NCI-H1436 (cell line): ENCODE measurements at regions not wholly inside any gene's neighbourhood (a gene's known extent, or its start where the extent isn't known, plus 50 kb on each side); places are given as distances from the start of the nearest gene placed in this dataset.

Experiments
- DNase-seq: peaks from one replicate; lab custom pipeline; 2025; lab: John Stamatoyannopoulos, UW

GRCh38 chr6:14664112-14664601, 546.6 kb downstream of the CD83 start:
- DNase-seq = no peak

- DNase-seq = peak; percentile 22
These were observed 547.2 kb downstream of the CD83 start for GRCh38 chr6:14664621-14665315.

GRCh38 chr6:14665827-14666724, 548.5 kb downstream of the CD83 start:
- DNase-seq = no peak

GRCh38 chr6:14670806-14671205, 553.2 kb downstream of the CD83 start:
- no peak for DNase-seq

- no peak for DNase-seq
These were observed 553.7 kb downstream of the CD83 start for GRCh38 chr6:14671261-14671681.

GRCh38 chr6:14671937-14672336, 554.4 kb downstream of the CD83 start:
- no peak for DNase-seq

- no peak for DNase-seq
These were observed 555.6 kb downstream of the CD83 start for GRCh38 chr6:14673201-14673600.

- no peak for DNase-seq
These were observed 556.9 kb downstream of the CD83 start for GRCh38 chr6:14674458-14674857.

GRCh38 chr6:14674867-14675648, 557.5 kb downstream of the CD83 start:
- DNase-seq = no peak

- no peak for DNase-seq
These were observed 558.5 kb downstream of the CD83 start for GRCh38 chr6:14676064-14676463.

- no peak for DNase-seq
These were observed 559.6 kb downstream of the CD83 start for GRCh38 chr6:14676977-14677781.

- no peak for DNase-seq
These were observed 564.0 kb upstream of the JARID2 start for GRCh38 chr6:14681699-14682487.

- no peak for DNase-seq
These were observed 563.1 kb upstream of the JARID2 start for GRCh38 chr6:14682812-14683211.

- DNase-seq = no peak
These were observed 556.2 kb upstream of the JARID2 start for GRCh38 chr6:14689639-14690038.

- no peak for DNase-seq
These were observed 555.5 kb upstream of the JARID2 start for GRCh38 chr6:14690120-14691056.

GRCh38 chr6:14692208-14692607, 553.7 kb upstream of the JARID2 start:
- DNase-seq = no peak

- DNase-seq = no peak
These were observed 552.3 kb upstream of the JARID2 start for GRCh38 chr6:14693301-14694192.

- no peak for DNase-seq
These were observed 551.6 kb upstream of the JARID2 start for GRCh38 chr6:14694308-14694707.
